ENCODE measurements at regions not wholly inside any gene's neighbourhood (a gene's known extent, or its start where the extent isn't known, plus 50 kb on each side); places are given as distances from the start of the nearest gene placed in this dataset.

DNA sequence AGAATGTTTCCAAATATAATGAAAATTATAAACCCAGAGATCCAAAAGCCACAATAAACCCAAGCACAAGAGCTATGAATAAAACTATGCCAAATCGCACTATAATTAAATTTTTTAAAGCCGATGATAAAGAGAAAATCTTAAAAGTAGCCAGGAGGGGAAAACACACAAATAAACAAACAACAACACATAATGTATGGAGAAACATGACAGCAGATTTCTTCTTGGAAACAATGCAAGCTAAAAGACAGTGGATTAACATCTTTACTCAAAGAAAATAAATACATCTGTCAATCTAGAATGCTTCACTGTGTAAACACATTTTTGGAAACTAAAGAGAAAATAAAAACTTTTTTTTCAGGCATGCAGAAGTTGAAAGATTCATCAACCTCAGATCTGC, 53.0 kb upstream of the SMOX start:
- no peak overlapping the region for H3K4me3 ChIP-seq (ENCODE audit: low read length in 3 of 3)
- H3K27ac ChIP-seq (ENCODE audit: low read depth, low read length): no peak overlapping the region
- no peaks in the 10 kb centered on the region for H3K9me3 ChIP-seq (ENCODE audit: control insufficient read depth in 3 of 3, low read length in 3 of 3)
- H3K27me3 ChIP-seq (ENCODE audit: control insufficient read depth in 3 of 3, insufficient read depth in 3 of 3, low read length in 3 of 3): no peaks in the 10 kb centered on the region
- no peak overlapping the region for H3K9ac ChIP-seq (ENCODE audit: low read depth in 1 of 3, low read length in 3 of 3)
- H3K4me1 ChIP-seq (ENCODE audit: control insufficient read depth in 3 of 3, insufficient read depth in 3 of 3, low read length in 3 of 3): peaks cover 0 to 2% (median 0%) of the 10 kb centered on the region in 3 donors
- no peaks in the 10 kb centered on the region for H3K36me3 ChIP-seq (ENCODE audit: control insufficient read depth in 3 of 3, insufficient read depth in 3 of 3, low read length in 3 of 3)

DNA sequence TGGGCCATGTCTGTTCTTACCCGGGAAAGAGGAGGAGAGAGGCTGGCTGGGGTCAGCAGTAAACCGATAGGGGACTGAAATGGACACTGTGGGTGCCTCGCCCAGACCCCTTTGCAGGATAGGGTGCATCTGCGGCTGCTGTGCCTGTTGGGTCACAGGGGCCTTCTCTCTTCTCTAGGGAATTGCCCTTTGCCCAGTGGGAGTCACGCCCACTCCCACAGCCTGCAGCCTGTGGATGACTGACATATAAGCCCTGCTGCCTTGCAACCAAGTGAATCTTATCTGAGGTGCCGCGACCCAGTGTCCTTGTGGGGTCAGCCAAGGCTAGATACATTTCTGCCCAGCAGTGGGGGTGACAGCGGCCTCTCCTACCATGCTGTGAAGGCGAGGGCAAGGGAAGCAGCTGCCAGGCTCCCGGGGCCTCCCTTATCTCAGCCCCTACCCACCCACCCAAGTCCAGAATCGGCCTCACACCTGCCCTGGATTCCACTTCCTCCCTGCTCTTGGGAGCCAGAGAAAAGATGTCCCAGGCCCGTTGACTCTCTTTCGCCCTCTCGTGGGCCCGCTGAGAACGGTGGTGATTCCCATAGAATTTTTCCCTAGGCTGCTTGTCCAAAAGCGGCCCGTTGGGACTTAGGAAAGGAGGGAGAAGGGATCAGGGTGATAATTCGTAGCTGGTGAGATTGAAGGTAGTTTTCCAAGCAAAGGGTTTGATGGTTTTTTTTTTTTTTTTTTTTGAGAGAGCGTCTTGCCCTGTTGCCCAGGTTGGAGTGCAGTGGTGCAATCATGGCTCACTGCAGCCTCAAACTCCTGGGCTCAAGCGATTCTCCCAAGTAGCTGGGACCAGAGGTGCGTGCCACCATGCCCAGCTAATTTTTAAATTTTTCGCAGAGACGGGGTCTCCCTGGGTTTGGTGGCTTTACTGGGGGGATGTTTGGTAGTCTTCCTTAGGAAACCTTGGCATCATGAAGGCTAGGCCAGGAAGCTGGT, 56.8 kb upstream of the SMOX start:
- H3K9me3 ChIP-seq (ENCODE audit: control insufficient read depth in 3 of 3, low read length in 3 of 3): no peaks in the 10 kb centered on the region
- peaks cover 0 to 2% (median 0%) of the 10 kb centered on the region in 3 donors for H3K4me1 ChIP-seq (ENCODE audit: control insufficient read depth in 3 of 3, insufficient read depth in 3 of 3, low read length in 3 of 3)
- no peak overlapping the region for H3K9ac ChIP-seq (ENCODE audit: low read depth in 1 of 3, low read length in 3 of 3)
- no peak overlapping the region for H3K4me3 ChIP-seq (ENCODE audit: low read length in 3 of 3)
- no peak overlapping the region for H3K27ac ChIP-seq (ENCODE audit: low read depth, low read length)
- H3K27me3 ChIP-seq (ENCODE audit: control insufficient read depth in 3 of 3, insufficient read depth in 3 of 3, low read length in 3 of 3): no peaks in the 10 kb centered on the region
- no peaks in the 10 kb centered on the region for H3K36me3 ChIP-seq (ENCODE audit: control insufficient read depth in 3 of 3, insufficient read depth in 3 of 3, low read length in 3 of 3)

DNA sequence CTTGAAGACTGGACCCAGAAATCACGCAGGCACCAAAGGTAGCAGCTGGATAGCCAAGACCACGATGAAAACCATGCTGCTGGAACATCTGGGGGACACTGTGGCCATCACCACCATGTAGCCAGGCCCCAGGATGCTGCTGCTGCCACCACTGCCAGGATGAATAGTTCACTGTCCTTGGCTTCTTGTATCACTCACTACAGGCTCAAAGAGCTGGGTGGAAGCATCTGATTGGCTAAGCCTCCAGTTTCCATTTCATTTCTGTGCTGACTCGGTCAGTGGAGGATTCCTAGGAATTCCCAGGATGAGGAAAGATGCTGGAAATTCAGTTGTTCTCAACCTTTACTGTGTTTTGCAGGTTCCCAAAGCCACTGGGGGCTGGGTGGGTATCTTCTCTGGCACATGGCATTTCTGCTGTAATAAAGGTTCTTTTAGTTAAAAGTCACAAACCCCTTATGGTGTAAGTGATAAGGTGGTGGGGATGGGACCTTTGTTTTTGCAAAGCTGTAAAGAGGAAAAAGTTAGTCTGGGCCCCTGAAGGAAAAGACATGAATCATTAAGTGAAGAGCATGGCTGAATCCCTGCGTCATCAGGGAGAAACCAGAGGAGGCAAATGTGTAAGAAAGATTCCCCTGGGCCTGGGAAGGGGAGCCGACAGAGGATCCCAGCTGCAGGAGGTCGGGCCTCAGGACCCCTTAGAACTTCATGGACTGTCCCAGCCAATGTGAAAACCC, 57.7 kb upstream of the SMOX start:
- Histone ChIP-seq H3K9ac (ENCODE audit: low read depth in 1 of 3, low read length in 3 of 3) (no peak overlapping the region), H3K27ac (ENCODE audit: low read depth, low read length) (no peak overlapping the region)

DNA sequence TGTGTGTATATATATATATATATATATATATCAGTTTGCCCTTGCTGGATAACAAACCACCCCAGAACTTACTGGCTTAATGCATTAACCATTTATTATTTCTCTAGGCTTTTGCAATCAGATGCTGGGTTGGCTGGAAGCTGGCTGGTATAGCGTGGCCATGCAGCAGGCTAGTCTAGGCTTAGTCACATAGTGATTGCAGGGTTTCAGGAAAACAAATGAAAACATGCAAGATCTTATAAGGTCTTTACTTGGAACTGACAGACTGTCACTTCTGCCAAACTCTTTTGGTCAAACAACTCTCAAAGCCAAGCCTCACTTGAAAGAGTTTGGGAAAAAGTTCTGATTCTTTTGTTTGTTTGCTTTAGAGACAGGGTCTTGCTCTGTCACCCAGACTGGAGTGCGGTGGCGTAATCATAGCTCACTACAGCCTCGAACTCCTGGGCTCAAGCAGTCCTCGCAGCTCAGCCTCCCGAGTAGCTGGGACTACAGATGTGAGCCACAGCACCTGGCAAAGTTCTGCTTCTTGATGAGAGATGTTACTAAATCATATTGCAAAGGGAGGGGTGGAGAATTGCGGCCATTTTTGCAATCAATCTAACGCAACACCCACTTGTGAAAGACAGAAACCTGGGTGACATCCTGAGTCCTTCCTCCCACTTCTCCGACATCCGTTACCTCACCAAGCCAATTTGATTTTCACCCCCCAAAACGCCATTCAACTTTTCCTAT, 58.7 kb upstream of the SMOX start:
- H3K4me3 ChIP-seq (ENCODE audit: low read length in 3 of 3): no peak overlapping the region
- no peak overlapping the region for H3K27ac ChIP-seq (ENCODE audit: low read depth, low read length)
- H3K9ac ChIP-seq (ENCODE audit: low read depth in 1 of 3, low read length in 3 of 3): no peak overlapping the region
- H3K9me3 ChIP-seq (ENCODE audit: control insufficient read depth in 3 of 3, low read length in 3 of 3): no peaks in the 10 kb centered on the region
- no peaks in the 10 kb centered on the region for H3K36me3 ChIP-seq (ENCODE audit: control insufficient read depth in 3 of 3, insufficient read depth in 3 of 3, low read length in 3 of 3)
- no peaks in the 10 kb centered on the region for H3K27me3 ChIP-seq (ENCODE audit: control insufficient read depth in 3 of 3, insufficient read depth in 3 of 3, low read length in 3 of 3)
- peaks cover 4 to 7% (median 4%) of the 10 kb centered on the region in 3 donors for H3K4me1 ChIP-seq (ENCODE audit: control insufficient read depth in 3 of 3, insufficient read depth in 3 of 3, low read length in 3 of 3)

More for the DNA sequence above, 57.7 kb upstream of the SMOX start:
- Histone ChIP-seq H3K4me1 (ENCODE audit: control insufficient read depth in 3 of 3, insufficient read depth in 3 of 3, low read length in 3 of 3) (peaks cover 0 to 2% (median 0%) of the 10 kb centered on the region in 3 donors), H3K36me3 (ENCODE audit: control insufficient read depth in 3 of 3, insufficient read depth in 3 of 3, low read length in 3 of 3) (no peaks in the 10 kb centered on the region), H3K9me3 (ENCODE audit: control insufficient read depth in 3 of 3, low read length in 3 of 3) (no peaks in the 10 kb centered on the region), H3K4me3 (ENCODE audit: low read length in 3 of 3) (no peak overlapping the region), H3K27me3 (ENCODE audit: control insufficient read depth in 3 of 3, insufficient read depth in 3 of 3, low read length in 3 of 3) (no peaks in the 10 kb centered on the region)

DNA sequence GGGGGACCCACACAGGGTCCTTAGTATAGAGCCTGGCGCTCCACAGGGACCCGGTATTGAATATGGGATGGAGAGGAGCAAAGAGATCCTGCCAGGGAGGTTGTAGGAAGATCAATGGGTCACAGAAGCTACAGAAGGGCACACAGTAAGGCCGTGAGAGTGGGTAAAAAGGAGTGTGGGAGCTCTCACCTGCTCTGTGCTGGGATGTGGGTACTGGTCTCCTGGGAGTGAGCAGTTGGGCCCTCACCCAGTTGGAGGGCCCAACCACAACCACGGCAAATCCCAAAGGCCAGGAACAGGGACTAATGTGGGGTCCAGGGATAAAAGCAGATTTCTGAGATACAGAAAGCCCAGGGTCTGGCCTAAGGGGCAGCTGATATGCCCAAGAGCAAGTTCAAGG, 59.9 kb upstream of the SMOX start:
- Histone ChIP-seq H3K36me3 (ENCODE audit: control insufficient read depth in 3 of 3, insufficient read depth in 3 of 3, low read length in 3 of 3) (no peaks in the 10 kb centered on the region), H3K9ac (ENCODE audit: low read depth in 1 of 3, low read length in 3 of 3) (no peak overlapping the region), H3K27me3 (ENCODE audit: control insufficient read depth in 3 of 3, insufficient read depth in 3 of 3, low read length in 3 of 3) (no peaks in the 10 kb centered on the region), H3K27ac (ENCODE audit: low read depth, low read length) (no peak overlapping the region), H3K4me3 (ENCODE audit: low read length in 3 of 3) (no peak overlapping the region), H3K4me1 (ENCODE audit: control insufficient read depth in 3 of 3, insufficient read depth in 3 of 3, low read length in 3 of 3) (peaks cover 4 to 7% (median 4%) of the 10 kb centered on the region in 3 donors), H3K9me3 (ENCODE audit: control insufficient read depth in 3 of 3, low read length in 3 of 3) (no peaks in the 10 kb centered on the region)

DNA sequence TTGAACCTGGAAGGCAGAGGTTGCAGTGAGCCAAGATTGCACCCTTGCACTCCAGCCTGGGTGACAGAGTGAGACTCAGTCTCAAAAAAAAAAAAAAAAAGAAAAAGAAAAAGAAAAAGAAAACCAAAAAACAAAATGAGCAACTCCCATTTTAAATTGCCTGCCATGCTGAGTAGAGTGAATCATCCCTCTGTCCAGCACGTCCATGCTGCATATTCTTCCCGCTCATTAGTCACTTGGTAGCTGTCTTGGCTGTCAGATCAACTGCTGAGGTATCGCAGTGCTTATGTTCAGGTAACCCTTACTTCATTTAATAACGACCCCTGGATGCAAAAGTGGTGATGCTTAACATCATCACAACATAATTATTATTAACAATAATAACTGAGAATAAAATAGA, 60.7 kb upstream of the SMOX start:
- Histone ChIP-seq H3K27ac (ENCODE audit: low read depth, low read length) (no peak overlapping the region), H3K36me3 (ENCODE audit: control insufficient read depth in 3 of 3, insufficient read depth in 3 of 3, low read length in 3 of 3) (no peaks in the 10 kb centered on the region), H3K27me3 (ENCODE audit: control insufficient read depth in 3 of 3, insufficient read depth in 3 of 3, low read length in 3 of 3) (no peaks in the 10 kb centered on the region), H3K9ac (ENCODE audit: low read depth in 1 of 3, low read length in 3 of 3) (no peak overlapping the region), H3K4me3 (ENCODE audit: low read length in 3 of 3) (no peak overlapping the region), H3K9me3 (ENCODE audit: control insufficient read depth in 3 of 3, low read length in 3 of 3) (no peaks in the 10 kb centered on the region), H3K4me1 (ENCODE audit: control insufficient read depth in 3 of 3, insufficient read depth in 3 of 3, low read length in 3 of 3) (peaks cover 4 to 9% (median 7%) of the 10 kb centered on the region in 3 donors)

DNA sequence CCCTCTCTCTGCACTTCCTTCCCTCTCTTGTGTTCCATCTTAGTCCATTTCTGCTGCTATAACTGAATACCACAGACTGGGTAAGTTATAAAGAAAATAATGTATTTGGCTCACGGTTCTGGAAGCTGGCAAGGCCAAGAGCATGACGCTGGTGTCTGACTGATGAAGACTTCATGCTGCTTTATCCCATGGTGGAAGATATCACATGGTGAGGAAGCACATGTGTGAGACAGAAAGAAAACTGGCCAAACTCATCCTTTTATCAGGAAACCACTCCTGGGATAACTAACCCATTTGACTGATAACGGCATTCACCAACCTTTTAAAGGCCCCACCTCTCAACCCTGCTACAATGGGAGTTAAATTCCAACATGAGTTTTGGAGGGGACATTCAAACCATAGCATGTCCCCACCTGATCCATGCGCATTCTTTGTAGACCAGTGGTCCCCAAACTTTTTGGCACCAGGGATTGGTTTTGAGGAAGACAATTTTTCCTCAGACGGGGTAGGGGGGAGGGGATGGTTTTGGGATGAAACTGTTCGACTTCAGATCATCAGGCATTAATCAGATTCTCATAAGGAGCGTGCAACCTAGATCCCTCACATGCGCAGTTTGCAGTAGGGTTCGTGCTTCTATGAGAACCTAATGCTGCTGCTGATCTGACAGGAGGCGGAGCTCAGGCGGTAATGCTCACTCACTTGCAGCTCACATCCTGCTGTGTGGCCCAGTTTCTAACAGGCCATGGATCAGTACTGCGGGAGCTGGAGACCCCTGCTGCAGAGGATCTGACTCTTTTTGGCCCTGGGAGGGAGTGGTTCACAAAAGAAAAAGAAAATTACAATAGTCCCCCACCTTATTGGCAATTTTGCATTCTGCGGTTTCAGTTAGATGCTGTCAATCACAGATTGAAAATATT, 61.6 kb upstream of the SMOX start:
- H3K27me3 ChIP-seq (ENCODE audit: control insufficient read depth in 3 of 3, insufficient read depth in 3 of 3, low read length in 3 of 3): no peaks in the 10 kb centered on the region

DNA sequence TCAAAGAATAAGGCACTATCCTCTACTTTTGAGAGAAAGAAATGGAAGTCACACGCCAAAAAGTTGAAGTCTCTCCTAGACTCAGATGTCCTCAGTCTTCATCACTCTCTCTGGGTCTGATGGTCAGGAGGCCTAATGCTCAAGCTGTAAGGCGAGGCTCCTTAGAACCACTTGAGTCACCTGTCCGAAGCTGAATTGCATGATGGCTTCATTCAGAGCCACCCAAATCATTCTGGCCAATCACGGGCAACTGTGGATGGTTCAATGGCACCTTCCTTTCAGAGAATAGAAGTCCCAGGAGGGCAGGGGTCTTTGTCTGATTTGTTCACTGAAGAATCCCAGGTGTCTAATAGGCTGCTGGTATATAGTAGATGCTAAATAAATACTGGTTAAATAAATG, 63.9 kb upstream of the SMOX start:
- H3K9ac ChIP-seq (ENCODE audit: low read depth in 1 of 3, low read length in 3 of 3): no peak overlapping the region
- no peaks in the 10 kb centered on the region for H3K9me3 ChIP-seq (ENCODE audit: control insufficient read depth in 3 of 3, low read length in 3 of 3)
- H3K27ac ChIP-seq (ENCODE audit: low read depth, low read length): no peak overlapping the region
- no peaks in the 10 kb centered on the region for H3K27me3 ChIP-seq (ENCODE audit: control insufficient read depth in 3 of 3, insufficient read depth in 3 of 3, low read length in 3 of 3)
- no peaks in the 10 kb centered on the region for H3K36me3 ChIP-seq (ENCODE audit: control insufficient read depth in 3 of 3, insufficient read depth in 3 of 3, low read length in 3 of 3)
- H3K4me1 ChIP-seq (ENCODE audit: control insufficient read depth in 3 of 3, insufficient read depth in 3 of 3, low read length in 3 of 3): peaks cover 4 to 9% (median 7%) of the 10 kb centered on the region in 3 donors
- H3K4me3 ChIP-seq (ENCODE audit: low read length in 3 of 3): no peak overlapping the region

More for the DNA sequence above, 61.6 kb upstream of the SMOX start:
- H3K9me3 ChIP-seq (ENCODE audit: control insufficient read depth in 3 of 3, low read length in 3 of 3): no peaks in the 10 kb centered on the region
- peaks cover 4 to 9% (median 9%) of the 10 kb centered on the region in 3 donors for H3K4me1 ChIP-seq (ENCODE audit: control insufficient read depth in 3 of 3, insufficient read depth in 3 of 3, low read length in 3 of 3)
- no peak overlapping the region for H3K4me3 ChIP-seq (ENCODE audit: low read length in 3 of 3)
- H3K36me3 ChIP-seq (ENCODE audit: control insufficient read depth in 3 of 3, insufficient read depth in 3 of 3, low read length in 3 of 3): no peaks in the 10 kb centered on the region
- no peak overlapping the region for H3K9ac ChIP-seq (ENCODE audit: low read depth in 1 of 3, low read length in 3 of 3)
- H3K27ac ChIP-seq (ENCODE audit: low read depth, low read length): no peak overlapping the region

DNA sequence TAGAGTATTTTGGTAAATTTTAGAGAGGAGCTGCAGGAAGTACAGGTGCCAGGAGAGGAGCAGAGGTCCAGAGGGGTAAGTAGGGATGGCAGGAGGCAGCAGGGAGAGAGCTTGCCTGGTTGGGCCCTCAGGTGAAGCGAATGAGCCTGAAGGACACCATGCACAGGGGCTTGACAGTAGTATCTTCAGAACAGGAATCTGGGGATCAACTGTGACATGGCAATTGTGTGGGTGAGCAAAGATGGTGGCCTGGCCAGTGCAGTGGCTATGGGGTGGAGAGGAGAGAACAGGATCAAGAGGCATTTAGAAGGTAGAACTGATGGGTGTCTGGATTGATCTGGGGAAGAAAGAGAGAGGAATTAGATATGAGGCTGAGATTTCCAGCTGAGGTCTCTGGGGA, 64.5 kb upstream of the SMOX start:
- H3K4me3 ChIP-seq (ENCODE audit: low read length in 3 of 3): no peak overlapping the region
- no peaks in the 10 kb centered on the region for H3K27me3 ChIP-seq (ENCODE audit: control insufficient read depth in 3 of 3, insufficient read depth in 3 of 3, low read length in 3 of 3)
- no peaks in the 10 kb centered on the region for H3K9me3 ChIP-seq (ENCODE audit: control insufficient read depth in 3 of 3, low read length in 3 of 3)
- H3K36me3 ChIP-seq (ENCODE audit: control insufficient read depth in 3 of 3, insufficient read depth in 3 of 3, low read length in 3 of 3): no peaks in the 10 kb centered on the region
- no peak overlapping the region for H3K9ac ChIP-seq (ENCODE audit: low read depth in 1 of 3, low read length in 3 of 3)
- H3K4me1 ChIP-seq (ENCODE audit: control insufficient read depth in 3 of 3, insufficient read depth in 3 of 3, low read length in 3 of 3): peaks cover 4 to 9% (median 7%) of the 10 kb centered on the region in 3 donors
- no peak overlapping the region for H3K27ac ChIP-seq (ENCODE audit: low read depth, low read length)
